K562 (cell line): ENCODE measurements at regions not wholly inside any gene's neighbourhood (a gene's known extent, or its start where the extent isn't known, plus 50 kb on each side); places are given as distances from the start of the nearest gene placed in this dataset.

Source experiments
- ATAC-seq: fragments of 200-7000 bp; cut with Tn5 transposase; 3 replicates; pipeline ENCODE4 v1.9.1; 2020; ENCODE audit warnings: moderate library complexity
- BruUV-seq: library from RNA; stranded (reverse); fragments of 400-500 nt; replicated peaks from 2 replicates; lab custom pipeline; 2021; lab: Mats Ljungman, UMichigan
- CTCF ChIA-PET: fragments of 300-600 bp; formaldehyde crosslinking; extraction: SDS; loops from one replicate; lab custom pipeline; 2021; ENCODE audit warnings: low intra/inter-chr PET ratio; lab: Yijun Ruan, JAX
- POLR2A ChIA-PET: fragments of 300-600, 350-650 bp; sonication (Branson Sonifier 250); formaldehyde crosslinking; extraction: SDS; loops from one replicate; lab custom pipeline; 2021; ENCODE audit warnings: antibody characterized with exemption, inconsistent platforms; lab: Yijun Ruan, JAX
- DNase-seq, 4 experiments: peaks; one replicate each; pipeline versions ENCODE4 v3.0.0 to v3.0.0-alpha.2; 2011 to 2018; ENCODE audit warnings: low spot score in 3 of 4, mixed read lengths in 3 of 4; ENCODE audit errors: extremely low read depth in 1 of 4
- FAIRE-seq: peaks from 2 replicates; lab custom pipeline; 2011; peaks lifted over from hg19 to GRCh38; lab: Jason Lieb, UNC
- H2AFZ ChIP-seq: 2 replicates; pipeline ENCODE4 v1.6.0; 2011; ENCODE audit warnings: low read depth, low read length, control low read depth, inconsistent platforms
- H3K27ac ChIP-seq: fragments of 200-600 bp; 3 replicates; pipeline ENCODE4 v1.8.0; 2011; ENCODE audit warnings: low read depth, mild to moderate bottlenecking, control low read depth, inconsistent platforms, low read length, moderate library complexity, mixed read lengths; ENCODE audit errors: extremely low read depth
- H3K27me3 ChIP-seq, 2 experiments: fragments of 300-600 bp in 1 of 2; 2 replicates in 1 of 2; 3 replicates in 1 of 2; pipeline versions ENCODE4 v1.6.0 to v1.8.0; 2011; ENCODE audit warnings: inconsistent platforms in 2 of 2, low read length in 2 of 2, mild to moderate bottlenecking in 1 of 2, mixed read lengths in 1 of 2, moderate library complexity in 1 of 2; ENCODE audit not compliant: control insufficient read depth in 2 of 2, insufficient read depth in 2 of 2
- H3K36me3 ChIP-seq: fragments of 300-600 bp; 3 replicates; pipeline ENCODE4 v1.8.0; 2011; ENCODE audit warnings: mild to moderate bottlenecking, low read length, inconsistent platforms; ENCODE audit not compliant: control insufficient read depth, insufficient read depth
- H3K4me1 ChIP-seq, 2 experiments: fragments of 200-600 bp in 1 of 2; replicated peaks in 1 of 2; 2 replicates in 1 of 2; 3 replicates in 1 of 2; pipeline versions ENCODE4 v1.5.1 to v1.8.0; 2011; ENCODE audit warnings: inconsistent platforms in 2 of 2, low read length in 2 of 2, mild to moderate bottlenecking in 1 of 2, mixed read lengths in 1 of 2, moderate library complexity in 1 of 2; ENCODE audit not compliant: control insufficient read depth in 2 of 2, insufficient read depth in 2 of 2
- H3K4me2 ChIP-seq: 2 replicates; pipeline ENCODE4 v1.6.1; 2011; ENCODE audit warnings: low read length, control low read depth, inconsistent platforms, mixed read lengths; ENCODE audit not compliant: insufficient read depth
- H3K4me3 ChIP-seq: fragments of 200-600 bp; sonication (generic), shearing (Covaris generic); 2 replicates; pipeline ENCODE4 v1.5.1; 2016; ENCODE audit warnings: control low read depth, inconsistent platforms
- H3K79me2 ChIP-seq: fragments of 200-600 bp; 3 replicates; pipeline ENCODE4 v1.8.0; 2011; ENCODE audit warnings: low read length, inconsistent platforms; ENCODE audit not compliant: control insufficient read depth, insufficient read depth
- H3K9ac ChIP-seq, 2 experiments: 2 replicates each; pipeline versions ENCODE4 v1.6.0 to v1.6.1; 2011; ENCODE audit warnings: low read depth in 2 of 2, low read length in 2 of 2, control low read depth in 1 of 2, inconsistent platforms in 1 of 2, mild to moderate bottlenecking in 1 of 2, mixed read lengths in 1 of 2; ENCODE audit not compliant: insufficient read depth in 1 of 2
- H3K9me1 ChIP-seq: one replicate; pipeline ENCODE4 v1.6.0; 2011; ENCODE audit warnings: inconsistent platforms, mild to moderate bottlenecking, low read length, moderate library complexity; ENCODE audit not compliant: control insufficient read depth, insufficient read depth
- H3K9me3 ChIP-seq: replicated peaks from 2 replicates; pipeline ENCODE4 v1.5.1; 2011; ENCODE audit warnings: low read depth, low read length, inconsistent platforms; ENCODE audit not compliant: control insufficient read depth, insufficient read depth
- H4K20me1 ChIP-seq: replicated peaks from 2 replicates; pipeline ENCODE4 v1.6.1; 2011; ENCODE audit warnings: low read length, inconsistent platforms, mixed read lengths; ENCODE audit not compliant: control insufficient read depth, insufficient read depth
- CBFA2T3 ChIP-seq: fragments of 450-650 bp; IDR thresholded peaks from 2 replicates; pipeline ENCODE4 v1.6.1; 2017
- FOXA1 ChIP-seq: fragments of 450-650 bp; IDR thresholded peaks from 2 replicates; pipeline ENCODE4 v1.6.1; 2016; ENCODE audit warnings: mild to moderate bottlenecking, borderline replicate concordance
- L3MBTL2 ChIP-seq: fragments of 450-650 bp; IDR thresholded peaks from 2 replicates; pipeline ENCODE4 v1.6.1; 2016; ENCODE audit warnings: mild to moderate bottlenecking, moderate library complexity
- RBM14 ChIP-seq: fragments of 200-400 bp; formaldehyde crosslinking; IDR thresholded peaks from 2 replicates; pipeline ENCODE4 v1.6.1; 2018; ENCODE audit warnings: low read depth, mild to moderate bottlenecking, low read length, moderate library complexity, borderline replicate concordance; ENCODE audit not compliant: insufficient read depth
- ZNF143 ChIP-seq: sonication (generic); formaldehyde crosslinking; IDR thresholded peaks from 2 replicates; pipeline ENCODE4 v1.9.0; 2022; ENCODE audit warnings: mild to moderate bottlenecking, missing genetic modification reagents
- ZNF239 ChIP-seq: fragments of 250-450 bp; sonication (Bioruptor Pico); IDR thresholded peaks from 2 replicates; pipeline ENCODE4 v1.4.0; 2020; ENCODE audit warnings: mild to moderate bottlenecking
- ZNF583 ChIP-seq: fragments of 250-450 bp; sonication (Bioruptor Pico); IDR thresholded peaks from 2 replicates; pipeline ENCODE4 v1.4.0; 2020
- ZNF699 ChIP-seq: fragments of 250-450 bp; sonication (Bioruptor Pico); IDR thresholded peaks from 2 replicates; pipeline ENCODE4 v1.8.0; 2021; ENCODE audit warnings: mild to moderate bottlenecking, moderate library complexity; ENCODE audit not compliant: insufficient replicate concordance
- ZNF707 ChIP-seq: fragments of 250-450 bp; sonication (Bioruptor Pico); conservative IDR thresholded peaks from 2 replicates; pipeline ENCODE4 v1.8.0; 2022; ENCODE audit warnings: inconsistent platforms, mild to moderate bottlenecking, moderate library complexity
- ZNF77 ChIP-seq: fragments of 250-450 bp; sonication (Bioruptor Pico); IDR thresholded peaks from 2 replicates; pipeline ENCODE4 v1.5.0; 2020
- WGBS: fragments of 100-300 bp; shearing (Covaris generic); methylation state at CpG from one replicate; pipeline ENCODE4 v1.1.6; 2016; ENCODE audit warnings: low coverage, mixed read lengths; ENCODE audit not compliant: insufficient coverage; ENCODE audit errors: missing lambda C conversion rate; 5-methylcytosine and 5-hydroxymethylcytosine counted together
- in situ Hi-C: fragments of 300-500 bp; cut with MboI; formaldehyde crosslinking; loops from 4 replicates; pipeline ENCODE4 v1.15.0; 2018; ENCODE audit warnings: inconsistent platforms, mixed read lengths
- intact Hi-C: fragments of 100-400 bp; cut with micrococcal nuclease; formaldehyde crosslinking; loops from 2 replicates; pipeline ENCODE4 v1.14.2; 2022
- TF ChIP-seq, protein P1 (sequence below): fragments of 250-450 bp; sonication (Bioruptor Pico); IDR thresholded peaks from 2 replicates; pipeline ENCODE4 v1.8.0; 2021; ENCODE audit warnings: moderate library complexity, mild to moderate bottlenecking, inconsistent platforms
- TF ChIP-seq, protein P2 (sequence below), 2 experiments: IDR thresholded peaks; 2 replicates each; pipeline ENCODE4 v1.6.1; 2012; ENCODE audit warnings: improper control_type of control experiment in 2 of 2, low read depth in 2 of 2, low read length in 2 of 2, borderline replicate concordance in 1 of 2

DNA sequence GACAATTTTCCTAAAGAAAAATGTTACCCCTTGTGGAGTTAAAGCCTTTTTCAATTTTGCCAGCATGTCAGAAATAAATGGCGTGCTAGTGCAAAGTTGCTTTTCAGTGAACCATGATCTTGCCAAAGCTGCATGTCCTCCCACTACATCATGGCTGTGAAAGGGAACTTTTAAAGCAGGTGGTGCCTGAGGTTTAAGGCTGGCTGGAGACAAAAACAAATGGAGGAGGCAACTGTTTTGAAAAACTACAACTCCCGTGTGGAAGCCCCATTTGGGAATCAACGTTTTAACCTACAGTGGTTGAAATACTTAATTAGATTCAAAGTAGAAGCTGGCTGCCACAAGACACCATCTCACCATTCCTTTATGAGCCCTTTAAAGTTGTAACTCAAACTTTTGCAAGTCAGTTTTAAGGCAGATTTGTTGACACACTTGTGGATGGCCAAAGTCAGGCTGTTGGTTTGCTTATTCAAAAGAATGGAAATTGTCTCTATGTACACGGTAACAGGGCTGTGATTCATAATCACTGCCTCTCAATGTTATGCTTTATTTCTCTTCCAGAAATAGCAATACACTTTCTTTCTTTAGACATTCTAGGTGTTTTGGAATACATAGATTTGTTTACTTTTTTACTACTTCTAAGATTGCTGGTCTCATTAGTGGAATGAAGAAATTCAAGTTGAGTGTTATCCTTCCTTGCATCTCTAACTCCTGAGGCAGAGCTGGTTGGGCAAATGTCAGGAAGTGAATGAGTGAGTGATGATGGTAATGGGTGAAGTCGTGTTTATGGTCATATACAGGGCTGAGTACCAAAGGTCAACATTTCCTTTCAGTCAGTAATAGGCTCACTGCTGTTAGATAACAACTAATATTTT is 196.4 kb upstream of the GMDS start:
- Histone ChIP-seq H3K4me1 (no peaks in the 10 kb centered on the region), H3K27ac (no peak overlapping the region), H3K27me3 (peaks cover 9 to 14% of the 10 kb centered on the region in 2 experiments), H4K20me1 (no peaks in the 10 kb centered on the region), H2AFZ (no peak overlapping the region), H3K9me1 (no peaks in the 10 kb centered on the region), H3K9ac (no peak overlapping the region), H3K4me3 (no peak overlapping the region), H3K36me3 (no peaks in the 10 kb centered on the region), H3K4me2 (no peak overlapping the region), H3K79me2 (no peaks in the 10 kb centered on the region), H3K9me3 (no peaks in the 10 kb centered on the region)
- POLR2A ChIA-PET = no interaction called here
- DNase-seq = no peak
- no peak for FAIRE-seq
- in situ Hi-C loops = no loop called here
- no peak for ATAC-seq
- TF ChIP-seq ZNF239 (CRISPR knock-in tag) = no peak
- TF ChIP-seq RBM14 = no peak
- TF ChIP-seq, protein P1, sequence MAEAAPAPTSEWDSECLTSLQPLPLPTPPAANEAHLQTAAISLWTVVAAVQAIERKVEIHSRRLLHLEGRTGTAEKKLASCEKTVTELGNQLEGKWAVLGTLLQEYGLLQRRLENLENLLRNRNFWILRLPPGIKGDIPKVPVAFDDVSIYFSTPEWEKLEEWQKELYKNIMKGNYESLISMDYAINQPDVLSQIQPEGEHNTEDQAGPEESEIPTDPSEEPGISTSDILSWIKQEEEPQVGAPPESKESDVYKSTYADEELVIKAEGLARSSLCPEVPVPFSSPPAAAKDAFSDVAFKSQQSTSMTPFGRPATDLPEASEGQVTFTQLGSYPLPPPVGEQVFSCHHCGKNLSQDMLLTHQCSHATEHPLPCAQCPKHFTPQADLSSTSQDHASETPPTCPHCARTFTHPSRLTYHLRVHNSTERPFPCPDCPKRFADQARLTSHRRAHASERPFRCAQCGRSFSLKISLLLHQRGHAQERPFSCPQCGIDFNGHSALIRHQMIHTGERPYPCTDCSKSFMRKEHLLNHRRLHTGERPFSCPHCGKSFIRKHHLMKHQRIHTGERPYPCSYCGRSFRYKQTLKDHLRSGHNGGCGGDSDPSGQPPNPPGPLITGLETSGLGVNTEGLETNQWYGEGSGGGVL (CRISPR knock-in tag) = no peak
- TF ChIP-seq L3MBTL2 = no peak
- TF ChIP-seq ZNF77 = no peak
- no peak for TF ChIP-seq ZNF583 (CRISPR knock-in tag)
- no peak for TF ChIP-seq ZNF143 (CRISPR knock-in tag)
- no peak for TF ChIP-seq ZNF699 (CRISPR knock-in tag)
- TF ChIP-seq CBFA2T3 = no peak
- TF ChIP-seq FOXA1 = no peak
- TF ChIP-seq ZNF707 (CRISPR knock-in tag) = no peak
- TF ChIP-seq, protein P2, sequence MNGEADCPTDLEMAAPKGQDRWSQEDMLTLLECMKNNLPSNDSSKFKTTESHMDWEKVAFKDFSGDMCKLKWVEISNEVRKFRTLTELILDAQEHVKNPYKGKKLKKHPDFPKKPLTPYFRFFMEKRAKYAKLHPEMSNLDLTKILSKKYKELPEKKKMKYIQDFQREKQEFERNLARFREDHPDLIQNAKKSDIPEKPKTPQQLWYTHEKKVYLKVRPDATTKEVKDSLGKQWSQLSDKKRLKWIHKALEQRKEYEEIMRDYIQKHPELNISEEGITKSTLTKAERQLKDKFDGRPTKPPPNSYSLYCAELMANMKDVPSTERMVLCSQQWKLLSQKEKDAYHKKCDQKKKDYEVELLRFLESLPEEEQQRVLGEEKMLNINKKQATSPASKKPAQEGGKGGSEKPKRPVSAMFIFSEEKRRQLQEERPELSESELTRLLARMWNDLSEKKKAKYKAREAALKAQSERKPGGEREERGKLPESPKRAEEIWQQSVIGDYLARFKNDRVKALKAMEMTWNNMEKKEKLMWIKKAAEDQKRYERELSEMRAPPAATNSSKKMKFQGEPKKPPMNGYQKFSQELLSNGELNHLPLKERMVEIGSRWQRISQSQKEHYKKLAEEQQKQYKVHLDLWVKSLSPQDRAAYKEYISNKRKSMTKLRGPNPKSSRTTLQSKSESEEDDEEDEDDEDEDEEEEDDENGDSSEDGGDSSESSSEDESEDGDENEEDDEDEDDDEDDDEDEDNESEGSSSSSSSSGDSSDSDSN (IDR thresholded peaks at IDR 0.05; ENCODE audit: borderline replicate concordance in 1 of 2, low read depth in 2 of 2, low read length in 2 of 2) = no peak
- intact Hi-C loops = no loop called here
- WGBS = 0% methylated on average over 5 of the region's 5 CpGs
- CTCF ChIA-PET = no interaction called here
- BruUV-seq = no TSS peak
